ENCODE measurements at regions not wholly inside any gene's neighbourhood (a gene's known extent, or its start where the extent isn't known, plus 50 kb on each side); places are given as distances from the start of the nearest gene placed in this dataset.

GRCh38 chr4:128600996-128601871, 208.3 kb upstream of the JADE1 start:
- H3K27ac ChIP-seq (ENCODE audit: poor library complexity, severe bottlenecking), result peak overlapping the region; percentile 43
- H3K4me1 ChIP-seq (ENCODE audit: insufficient read depth, poor library complexity, severe bottlenecking), result peaks cover 35% of the 10 kb centered on the region
- H3K36me3 ChIP-seq (ENCODE audit: low read depth), result no peaks in the 10 kb centered on the region
- DNase-seq (ENCODE audit: low spot score), result peak; percentile 88
- no peak overlapping the region for H3K4me3 ChIP-seq (ENCODE audit: severe bottlenecking)
- ATAC-seq (ENCODE audit: low read depth), result peak; percentile 86
- no peaks in the 10 kb centered on the region for H3K27me3 ChIP-seq (ENCODE audit: insufficient read depth, poor library complexity, severe bottlenecking)
- TF ChIP-seq CTCF (IDR thresholded peaks at IDR 0.05; ENCODE audit: poor library complexity, severe bottlenecking), result no peak
- no peaks in the 10 kb centered on the region for H3K9me3 ChIP-seq (ENCODE audit: severe bottlenecking)

- no peak overlapping the region for H3K4me3 ChIP-seq (ENCODE audit: severe bottlenecking)
- TF ChIP-seq CTCF (IDR thresholded peaks at IDR 0.05; ENCODE audit: poor library complexity, severe bottlenecking), result no peak
- no peak for ATAC-seq (ENCODE audit: low read depth)
- DNase-seq (ENCODE audit: low spot score), result no peak
- H3K36me3 ChIP-seq (ENCODE audit: low read depth), result no peaks in the 10 kb centered on the region
- H3K4me1 ChIP-seq (ENCODE audit: insufficient read depth, poor library complexity, severe bottlenecking), result peaks cover 29% of the 10 kb centered on the region
- H3K27me3 ChIP-seq (ENCODE audit: insufficient read depth, poor library complexity, severe bottlenecking), result no peaks in the 10 kb centered on the region
- H3K27ac ChIP-seq (ENCODE audit: poor library complexity, severe bottlenecking), result peak overlapping the region; percentile 43
- no peaks in the 10 kb centered on the region for H3K9me3 ChIP-seq (ENCODE audit: severe bottlenecking)
Observed at GRCh38 chr4:128600410-128600809, 209.1 kb upstream of the JADE1 start.

- ATAC-seq (ENCODE audit: low read depth) (no peak), DNase-seq (ENCODE audit: low spot score) (no peak)
- H3K27me3 ChIP-seq (ENCODE audit: insufficient read depth, poor library complexity, severe bottlenecking), result no peaks in the 10 kb centered on the region
- H3K4me3 ChIP-seq (ENCODE audit: severe bottlenecking), result no peak overlapping the region
- no peaks in the 10 kb centered on the region for H3K9me3 ChIP-seq (ENCODE audit: severe bottlenecking)
- TF ChIP-seq CTCF (IDR thresholded peaks at IDR 0.05; ENCODE audit: poor library complexity, severe bottlenecking), result no peak
- H3K4me1 ChIP-seq (ENCODE audit: insufficient read depth, poor library complexity, severe bottlenecking), result peaks cover 16% of the 10 kb centered on the region
- H3K36me3 ChIP-seq (ENCODE audit: low read depth), result no peaks in the 10 kb centered on the region
- no peak overlapping the region for H3K27ac ChIP-seq (ENCODE audit: poor library complexity, severe bottlenecking)
Observed at GRCh38 chr4:128597500-128597899, 212.0 kb upstream of the JADE1 start.

GRCh38 chr4:128596853-128597252, 212.6 kb upstream of the JADE1 start:
- ATAC-seq (ENCODE audit: low read depth), result no peak
- TF ChIP-seq CTCF (IDR thresholded peaks at IDR 0.05; ENCODE audit: poor library complexity, severe bottlenecking), result no peak
- Histone ChIP-seq H3K4me1 (ENCODE audit: insufficient read depth, poor library complexity, severe bottlenecking) (peaks cover 13% of the 10 kb centered on the region), H3K36me3 (ENCODE audit: low read depth) (no peaks in the 10 kb centered on the region), H3K27me3 (ENCODE audit: insufficient read depth, poor library complexity, severe bottlenecking) (no peaks in the 10 kb centered on the region), H3K9me3 (ENCODE audit: severe bottlenecking) (no peaks in the 10 kb centered on the region), H3K27ac (ENCODE audit: poor library complexity, severe bottlenecking) (no peak overlapping the region), H3K4me3 (ENCODE audit: severe bottlenecking) (no peak overlapping the region)
- DNase-seq (ENCODE audit: low spot score), result no peak

- Histone ChIP-seq H3K27ac (ENCODE audit: poor library complexity, severe bottlenecking) (no peak overlapping the region), H3K4me3 (ENCODE audit: severe bottlenecking) (no peak overlapping the region), H3K36me3 (ENCODE audit: low read depth) (no peaks in the 10 kb centered on the region), H3K4me1 (ENCODE audit: insufficient read depth, poor library complexity, severe bottlenecking) (peaks cover 7% of the 10 kb centered on the region), H3K27me3 (ENCODE audit: insufficient read depth, poor library complexity, severe bottlenecking) (no peaks in the 10 kb centered on the region), H3K9me3 (ENCODE audit: severe bottlenecking) (no peaks in the 10 kb centered on the region)
- TF ChIP-seq CTCF (IDR thresholded peaks at IDR 0.05; ENCODE audit: poor library complexity, severe bottlenecking), result no peak
- DNase-seq (ENCODE audit: low spot score), result no peak
- no peak for ATAC-seq (ENCODE audit: low read depth)
Observed at GRCh38 chr4:128596115-128596514, 213.4 kb upstream of the JADE1 start.
